Activated CD8-positive, alpha-beta T cell treated with anti-CD3 and anti-CD28 coated beads for 36 hours (primary cell): ENCODE measurements at regions not wholly inside any gene's neighbourhood (a gene's known extent, or its start where the extent isn't known, plus 50 kb on each side); places are given as distances from the start of the nearest gene placed in this dataset.
"Not testable (repeated sequence)": the region's sequence is repeated elsewhere in the genome, so short reads cannot be mapped to it uniquely, and the experiment has no call there.

ENCODE experiments used
- ATAC-seq: fragments of 200-7000 bp; cut with Tn5 transposase; one replicate; pipeline ENCODE4 v1.10.0; 2021; ENCODE audit warnings: mild to moderate bottlenecking, moderate library complexity
- CTCF ChIA-PET: fragments of 350-600 bp; sonication (Branson Sonifier 250); formaldehyde crosslinking; loops from one replicate; lab custom pipeline; 2021; ENCODE audit warnings: antibody characterized with exemption; lab: Charles Lee
- POLR2A ChIA-PET: fragments of 350-600 bp; sonication (Branson Sonifier 250); formaldehyde crosslinking; loops from one replicate; lab custom pipeline; 2021; ENCODE audit warnings: antibody characterized with exemption; lab: Charles Lee
- DNase-seq: peaks from one replicate; pipeline ENCODE4 v3.0.0-alpha.2; 2020
- H3K27ac Mint-ChIP-seq: one replicate; pipeline ENCODE4 v1.8.0; 2021; ENCODE audit warnings: mild to moderate bottlenecking, mixed read lengths
- H3K27me3 Mint-ChIP-seq: one replicate; pipeline ENCODE4 v1.8.0; 2021; ENCODE audit warnings: mixed read lengths
- H3K36me3 Mint-ChIP-seq: one replicate; pipeline ENCODE4 v1.8.0; 2021; ENCODE audit warnings: low read depth, mixed read lengths
- H3K4me1 Mint-ChIP-seq: one replicate; pipeline ENCODE4 v1.8.0; 2021; ENCODE audit warnings: low read depth, mixed read lengths
- H3K4me3 Mint-ChIP-seq: one replicate; pipeline ENCODE4 v1.8.0; 2021; ENCODE audit warnings: mild to moderate bottlenecking, moderate library complexity, mixed read lengths
- H3K9me3 Mint-ChIP-seq: one replicate; pipeline ENCODE4 v1.8.0; 2021; ENCODE audit warnings: mixed read lengths
- intact Hi-C: fragments of 100-400 bp; cut with micrococcal nuclease; formaldehyde crosslinking; loops from one replicate; pipeline ENCODE4 v1.10.0; 2022
- TF ChIP-seq, protein P1 (sequence below): fragments of 200-600 bp; IDR thresholded peaks from one replicate; pipeline ENCODE4 v1.8.0; 2022; ENCODE audit warnings: antibody characterized with exemption, mild to moderate bottlenecking

DNA sequence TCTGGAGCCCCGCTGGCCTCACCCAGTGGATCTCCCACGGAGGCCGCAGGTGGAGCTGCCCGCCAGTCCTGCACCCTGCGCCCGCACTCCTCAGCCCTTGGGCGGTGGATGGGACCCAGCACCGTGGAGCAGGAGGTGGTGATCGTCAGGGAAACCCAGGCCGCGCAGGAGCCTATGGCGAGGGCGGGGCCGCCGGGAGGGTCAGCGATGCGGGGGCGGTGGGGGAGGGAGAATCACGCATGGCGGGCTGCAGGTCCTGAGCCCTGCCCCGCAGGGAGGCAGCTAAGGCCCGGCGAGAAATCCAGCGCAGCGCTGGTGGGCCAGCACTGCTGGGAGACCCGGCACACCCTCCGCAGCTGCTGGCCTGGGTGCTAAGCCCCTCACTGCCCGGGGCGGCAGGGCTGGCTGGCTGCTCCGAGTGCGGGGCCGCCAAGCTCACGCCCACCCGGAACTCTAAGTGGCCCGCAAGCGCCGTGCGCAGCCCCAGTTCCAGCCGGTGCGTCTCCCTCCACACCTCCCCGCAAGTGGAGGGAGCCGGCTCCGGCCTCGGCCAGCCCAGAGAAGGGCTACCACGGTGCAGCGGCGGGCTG lies 524.8 kb upstream of the TPK1 start:
- intact Hi-C loops = no loop called here
- Mint-ChIP-seq H3K36me3 (no peaks in the 10 kb centered on the region), H3K9me3 (peaks cover 4% of the 10 kb centered on the region), H3K27ac (no peak overlapping the region), H3K4me1 (no peaks in the 10 kb centered on the region), H3K27me3 (no peaks in the 10 kb centered on the region), H3K4me3 (no peak overlapping the region)
- no peak for DNase-seq
- TF ChIP-seq, protein P1, sequence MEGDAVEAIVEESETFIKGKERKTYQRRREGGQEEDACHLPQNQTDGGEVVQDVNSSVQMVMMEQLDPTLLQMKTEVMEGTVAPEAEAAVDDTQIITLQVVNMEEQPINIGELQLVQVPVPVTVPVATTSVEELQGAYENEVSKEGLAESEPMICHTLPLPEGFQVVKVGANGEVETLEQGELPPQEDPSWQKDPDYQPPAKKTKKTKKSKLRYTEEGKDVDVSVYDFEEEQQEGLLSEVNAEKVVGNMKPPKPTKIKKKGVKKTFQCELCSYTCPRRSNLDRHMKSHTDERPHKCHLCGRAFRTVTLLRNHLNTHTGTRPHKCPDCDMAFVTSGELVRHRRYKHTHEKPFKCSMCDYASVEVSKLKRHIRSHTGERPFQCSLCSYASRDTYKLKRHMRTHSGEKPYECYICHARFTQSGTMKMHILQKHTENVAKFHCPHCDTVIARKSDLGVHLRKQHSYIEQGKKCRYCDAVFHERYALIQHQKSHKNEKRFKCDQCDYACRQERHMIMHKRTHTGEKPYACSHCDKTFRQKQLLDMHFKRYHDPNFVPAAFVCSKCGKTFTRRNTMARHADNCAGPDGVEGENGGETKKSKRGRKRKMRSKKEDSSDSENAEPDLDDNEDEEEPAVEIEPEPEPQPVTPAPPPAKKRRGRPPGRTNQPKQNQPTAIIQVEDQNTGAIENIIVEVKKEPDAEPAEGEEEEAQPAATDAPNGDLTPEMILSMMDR = no peak
- ATAC-seq = no peak
- POLR2A ChIA-PET = no interaction called here
- CTCF ChIA-PET = no interaction called here

DNA sequence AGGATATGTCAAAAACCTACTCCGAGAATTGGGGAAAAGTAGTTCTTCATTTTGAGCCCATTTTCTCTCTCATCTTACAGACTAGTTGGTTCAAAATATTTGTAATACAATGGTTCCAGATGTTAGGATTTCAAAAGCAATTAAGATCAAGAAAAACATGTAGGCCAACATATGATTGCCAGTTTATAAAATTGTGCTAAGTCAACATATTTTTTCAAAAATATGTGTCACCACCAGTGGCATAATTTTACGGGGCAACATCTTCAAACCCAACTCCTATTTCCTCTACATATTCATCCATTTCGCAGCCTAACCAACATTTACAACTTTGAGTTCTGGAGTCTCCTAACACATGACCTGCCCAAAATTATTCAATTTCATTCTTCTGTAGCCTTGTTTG lies 514.5 kb upstream of the TPK1 start:
- TF ChIP-seq, protein P1 = no peak
- ChIA-PET POLR2A (no interaction called here), CTCF (no interaction called here)
- H3K4me3 Mint-ChIP-seq = no peak overlapping the region
- H3K4me1 Mint-ChIP-seq = no peaks in the 10 kb centered on the region
- H3K27ac Mint-ChIP-seq = no peak overlapping the region
- H3K9me3 Mint-ChIP-seq = peaks cover 8% of the 10 kb centered on the region
- no peaks in the 10 kb centered on the region for H3K36me3 Mint-ChIP-seq
- ATAC-seq = no peak
- H3K27me3 Mint-ChIP-seq = no peaks in the 10 kb centered on the region
- no peak for DNase-seq
- intact Hi-C loops = no loop called here

DNA sequence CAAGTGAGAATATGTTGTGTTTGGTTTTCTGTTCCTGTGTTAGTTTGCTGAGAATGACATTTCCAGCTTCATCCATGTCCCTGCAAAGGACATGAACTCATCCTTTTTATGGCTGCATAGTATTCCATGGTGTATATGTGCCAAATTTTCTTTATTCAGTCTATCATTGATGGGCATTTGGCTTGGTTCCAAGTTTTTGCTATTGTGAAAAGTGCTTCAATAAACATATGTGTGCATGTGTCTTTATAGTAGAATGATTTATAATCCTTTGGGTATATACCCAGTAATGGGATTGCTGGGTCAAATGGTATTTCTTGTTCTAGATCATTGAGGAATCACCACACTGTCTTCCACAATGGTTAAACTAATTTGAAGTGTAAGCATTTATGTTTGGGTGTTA lies 513.6 kb upstream of the TPK1 start:
- CTCF ChIA-PET, H3K9me3 Mint-ChIP-seq: not testable (repeated sequence)

DNA sequence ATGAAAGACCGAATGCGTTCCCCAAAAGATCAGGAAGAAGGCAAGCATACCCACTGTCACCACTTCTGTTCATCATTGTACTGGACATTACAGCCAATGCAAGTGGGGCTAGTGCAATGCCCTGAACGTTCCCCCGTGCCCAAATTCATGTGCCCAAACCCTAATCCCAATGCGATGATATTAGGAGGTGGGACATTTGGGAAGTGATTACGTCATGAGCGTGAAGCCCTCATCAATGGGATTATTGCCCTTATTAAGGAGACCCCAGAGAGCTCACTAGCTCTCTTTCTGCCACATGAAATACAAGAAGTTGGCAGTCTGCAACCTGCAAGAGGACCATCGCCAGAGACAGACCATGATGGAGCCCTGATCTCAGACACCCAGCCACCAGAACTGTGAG lies 511.4 kb upstream of the TPK1 start:
- ATAC-seq (no peak), DNase-seq (no peak)
- H3K9me3 Mint-ChIP-seq = peaks cover 10% of the 10 kb centered on the region
- no peak overlapping the region for H3K27ac Mint-ChIP-seq
- H3K4me3 Mint-ChIP-seq = no peak overlapping the region
- no peaks in the 10 kb centered on the region for H3K4me1 Mint-ChIP-seq
- ChIA-PET POLR2A (no interaction called here), CTCF (no interaction called here)
- no peaks in the 10 kb centered on the region for H3K27me3 Mint-ChIP-seq
- TF ChIP-seq, protein P1 = no peak
- H3K36me3 Mint-ChIP-seq = no peaks in the 10 kb centered on the region
- intact Hi-C loops = no loop called here

More for the DNA sequence above, 513.6 kb upstream of the TPK1 start:
- ATAC-seq, intact Hi-C loops, H3K4me3 Mint-ChIP-seq, H3K36me3 Mint-ChIP-seq, POLR2A ChIA-PET, H3K4me1 Mint-ChIP-seq, DNase-seq, H3K27me3 Mint-ChIP-seq, H3K27ac Mint-ChIP-seq: not testable (repeated sequence)

DNA sequence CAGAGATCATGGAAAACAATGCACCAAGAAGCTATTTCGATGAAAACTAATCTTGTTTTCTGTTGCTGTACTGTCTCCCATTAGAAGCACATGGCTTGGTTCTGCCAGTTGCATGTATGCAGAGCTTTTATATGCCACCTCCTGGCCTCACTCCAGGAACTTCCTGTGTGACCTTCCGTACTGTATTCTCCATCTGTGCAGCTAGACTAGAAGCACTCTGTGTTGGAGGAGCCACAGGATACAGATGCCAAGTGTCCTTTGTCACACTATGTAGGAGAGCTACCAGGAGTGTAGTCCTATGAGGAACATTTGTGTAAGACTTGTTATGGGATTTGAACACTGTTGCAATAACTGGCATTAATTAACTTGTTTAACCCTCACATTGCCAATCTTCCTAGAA lies 503.5 kb upstream of the TPK1 start:
- Mint-ChIP-seq H3K9me3 (peaks cover 12% of the 10 kb centered on the region), H3K27me3 (no peaks in the 10 kb centered on the region), H3K4me3 (no peak overlapping the region), H3K27ac (no peak overlapping the region), H3K36me3 (no peaks in the 10 kb centered on the region), H3K4me1 (no peaks in the 10 kb centered on the region)
- TF ChIP-seq, protein P1 = no peak
- ChIA-PET POLR2A (no interaction called here), CTCF (no interaction called here)
- no peak for DNase-seq
- no peak for ATAC-seq
- intact Hi-C loops = no loop called here

DNA sequence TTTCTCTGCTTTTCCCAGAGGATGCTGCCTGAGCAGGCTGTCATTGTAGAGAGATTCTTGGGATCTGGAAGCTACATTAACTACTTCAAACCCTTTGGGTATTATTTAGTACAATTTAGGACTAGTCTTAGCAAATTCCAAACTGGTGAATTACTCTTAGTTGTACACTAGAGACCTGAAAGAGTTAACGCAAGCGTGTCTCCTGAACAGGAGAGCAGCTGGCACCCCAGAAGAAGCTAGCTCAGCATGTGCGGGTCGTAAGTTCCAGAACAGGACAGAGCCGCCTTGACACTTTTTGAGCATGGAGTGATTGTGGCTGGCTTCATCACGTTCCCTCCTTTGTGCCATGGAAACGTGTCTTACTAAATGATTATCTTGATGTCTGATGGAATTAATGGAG lies 495.7 kb upstream of the TPK1 start:
- ChIA-PET POLR2A (no interaction called here), CTCF (no interaction called here)
- H3K27ac Mint-ChIP-seq = no peak overlapping the region
- no peak for DNase-seq
- intact Hi-C loops = no loop called here
- H3K9me3 Mint-ChIP-seq = peaks cover 6% of the 10 kb centered on the region
- H3K4me3 Mint-ChIP-seq = no peak overlapping the region
- H3K27me3 Mint-ChIP-seq = no peaks in the 10 kb centered on the region
- no peaks in the 10 kb centered on the region for H3K4me1 Mint-ChIP-seq
- no peaks in the 10 kb centered on the region for H3K36me3 Mint-ChIP-seq
- no peak for ATAC-seq
- TF ChIP-seq, protein P1 = no peak
